Activated T-cell treated with anti-CD3 and anti-CD28 coated beads, Interleukin-2, amount 50 U/mL, for 4 hours (primary cell): ENCODE measurements at regions not wholly inside any gene's neighbourhood (a gene's known extent, or its start where the extent isn't known, plus 50 kb on each side); places are given as distances from the start of the nearest gene placed in this dataset.

Source experiments
- ATAC-seq, 2 donors: fragments of 200-7000 bp; cut with Tn5 transposase; one replicate each; pipeline ENCODE4 v1.10.0; 2021
- DNase-seq: peaks from one replicate; pipeline ENCODE4 v3.0.0-alpha.2; 2020
- H3K27me3 Mint-ChIP-seq: one replicate; pipeline ENCODE4 v1.8.0; 2021; ENCODE audit warnings: low read depth, mixed read lengths
- H3K36me3 Mint-ChIP-seq: one replicate; pipeline ENCODE4 v1.8.0; 2022; ENCODE audit warnings: mixed read lengths; ENCODE audit not compliant: insufficient read depth
- H3K4me1 Mint-ChIP-seq: one replicate; pipeline ENCODE4 v1.8.0; 2021; ENCODE audit warnings: low read depth, mixed read lengths
- H3K4me3 Mint-ChIP-seq: one replicate; pipeline ENCODE4 v1.8.0; 2021; ENCODE audit warnings: mild to moderate bottlenecking, moderate library complexity, mixed read lengths
- H3K9me3 Mint-ChIP-seq: one replicate; pipeline ENCODE4 v1.8.0; 2021; ENCODE audit warnings: mixed read lengths

- Mint-ChIP-seq H3K27me3 (no peaks in the 10 kb centered on the region), H3K4me3 (no peak overlapping the region), H3K4me1 (no peaks in the 10 kb centered on the region), H3K9me3 (no peaks in the 10 kb centered on the region), H3K36me3 (no peaks in the 10 kb centered on the region)
- DNase-seq (no peak), ATAC-seq (no peak)
Observed at GRCh38 chr1:69504730-69505252, 62.9 kb upstream of the LRRC7 start.

GRCh38 chr1:69506311-69506710 is 61.4 kb upstream of the LRRC7 start:
- no peaks in the 10 kb centered on the region for H3K27me3 Mint-ChIP-seq
- no peaks in the 10 kb centered on the region for H3K36me3 Mint-ChIP-seq
- DNase-seq (no peak), ATAC-seq (no peak)
- H3K4me1 Mint-ChIP-seq = no peaks in the 10 kb centered on the region
- H3K9me3 Mint-ChIP-seq = no peaks in the 10 kb centered on the region
- H3K4me3 Mint-ChIP-seq = no peak overlapping the region

GRCh38 chr1:69506721-69507120 is 61.0 kb upstream of the LRRC7 start:
- no peaks in the 10 kb centered on the region for H3K27me3 Mint-ChIP-seq
- no peak overlapping the region for H3K4me3 Mint-ChIP-seq
- no peaks in the 10 kb centered on the region for H3K9me3 Mint-ChIP-seq
- DNase-seq = no peak
- no peaks in the 10 kb centered on the region for H3K4me1 Mint-ChIP-seq
- no peaks in the 10 kb centered on the region for H3K36me3 Mint-ChIP-seq
- ATAC-seq = no peak

- Mint-ChIP-seq H3K4me3 (no peak overlapping the region), H3K27me3 (no peaks in the 10 kb centered on the region), H3K36me3 (no peaks in the 10 kb centered on the region), H3K9me3 (no peaks in the 10 kb centered on the region), H3K4me1 (no peaks in the 10 kb centered on the region)
- DNase-seq (no peak), ATAC-seq (no peak)
Observed at GRCh38 chr1:69510026-69510425, 57.7 kb upstream of the LRRC7 start.

- no peak for DNase-seq
- ATAC-seq = no peak
- H3K9me3 Mint-ChIP-seq = no peaks in the 10 kb centered on the region
- no peaks in the 10 kb centered on the region for H3K27me3 Mint-ChIP-seq
- H3K4me1 Mint-ChIP-seq = no peaks in the 10 kb centered on the region
- H3K36me3 Mint-ChIP-seq = no peaks in the 10 kb centered on the region
- no peak overlapping the region for H3K4me3 Mint-ChIP-seq
Observed at GRCh38 chr1:69511426-69512192, 56.1 kb upstream of the LRRC7 start.

GRCh38 chr1:69513601-69514000 is 54.1 kb upstream of the LRRC7 start:
- H3K9me3 Mint-ChIP-seq = no peaks in the 10 kb centered on the region
- no peak overlapping the region for H3K4me3 Mint-ChIP-seq
- H3K4me1 Mint-ChIP-seq = no peaks in the 10 kb centered on the region
- ATAC-seq (no peak), DNase-seq (no peak)
- no peaks in the 10 kb centered on the region for H3K27me3 Mint-ChIP-seq
- no peaks in the 10 kb centered on the region for H3K36me3 Mint-ChIP-seq
